HG03175 (cell line): ENCODE measurements at regions not wholly inside any gene's neighbourhood (a gene's known extent, or its start where the extent isn't known, plus 50 kb on each side); places are given as distances from the start of the nearest gene placed in this dataset.

Experiments
- ATAC-seq: cut with Tn5 transposase; IDR thresholded peaks from one replicate; pipeline ENCODE4 v1.9.1; 2021; ENCODE audit warnings: mild to moderate bottlenecking, moderate library complexity; ENCODE audit not compliant: unreplicated experiment

DNA sequence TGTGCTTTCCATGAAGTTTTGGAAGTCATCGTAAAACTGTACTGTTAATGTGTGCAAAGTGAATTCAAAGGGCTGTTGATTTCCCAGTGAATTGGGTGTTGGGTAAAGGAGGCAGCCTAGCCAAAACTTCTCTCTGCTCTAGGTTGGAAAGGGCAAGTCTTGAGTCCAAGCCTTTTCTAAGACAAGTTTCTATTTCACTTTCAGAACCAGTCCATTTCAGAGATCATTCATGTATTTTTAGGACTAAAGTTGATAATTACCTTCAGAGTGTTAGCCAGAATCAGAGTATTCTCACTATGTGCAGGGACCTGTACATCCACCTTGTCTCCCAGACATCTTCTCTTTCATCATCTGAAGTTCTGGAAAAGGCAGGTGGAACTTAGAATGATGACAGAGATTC, 636.1 kb upstream of the KLHL29 start:
- ATAC-seq: peak; percentile 88

DNA sequence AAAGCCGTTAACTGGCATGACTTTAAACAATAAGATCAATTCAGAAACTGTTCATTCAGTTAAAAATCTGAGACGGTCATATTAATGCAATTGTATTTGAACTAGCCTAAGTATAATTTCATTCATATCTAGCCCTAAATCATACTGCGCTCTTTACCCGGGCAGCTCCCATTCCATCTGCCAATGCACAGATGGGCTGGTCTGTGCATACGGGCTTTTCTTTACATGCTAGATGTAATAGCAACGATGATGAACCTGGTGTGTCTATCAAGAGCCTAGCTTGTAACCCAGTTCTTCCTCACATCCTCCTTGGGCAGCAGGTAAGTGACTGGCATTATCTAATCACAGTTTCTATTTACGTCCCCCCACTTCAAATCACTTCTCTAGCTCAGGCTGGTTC, 631.5 kb upstream of the KLHL29 start:
- ATAC-seq: no peak

DNA sequence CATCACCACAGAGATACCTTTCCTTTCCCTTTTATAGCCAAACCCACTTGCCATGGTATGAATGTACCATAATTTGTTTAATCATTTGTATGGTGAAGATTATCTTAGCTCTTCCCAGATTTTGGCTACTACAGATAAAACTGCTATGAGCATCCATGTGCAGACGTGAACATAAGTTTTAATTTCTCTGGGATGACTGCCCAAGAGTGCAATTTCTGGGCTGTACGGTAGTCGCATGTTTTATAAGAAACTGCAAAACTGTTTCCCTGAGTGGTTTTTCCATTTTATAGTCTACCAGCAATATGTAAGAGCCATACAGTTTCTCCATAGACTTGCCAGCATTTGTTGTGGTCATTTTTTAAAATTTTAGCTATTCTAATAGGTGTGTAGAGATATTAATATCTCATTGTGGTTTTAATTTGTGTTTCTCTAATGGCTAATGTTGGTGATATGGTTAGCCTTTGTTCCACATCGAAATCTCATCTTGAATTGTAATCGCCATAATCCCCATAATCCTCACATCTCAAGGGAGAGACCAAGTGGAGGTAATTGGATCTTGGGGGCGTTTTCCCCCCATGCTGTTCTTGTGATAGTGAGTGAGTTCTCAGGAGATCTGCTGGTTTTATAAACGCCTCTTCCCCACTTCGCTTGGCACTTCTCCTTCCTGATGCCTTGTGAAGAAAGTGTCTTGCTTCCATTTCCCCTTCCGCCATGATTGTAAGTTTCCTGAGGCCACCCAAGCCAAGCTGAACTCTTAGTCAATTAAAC, 628.5 kb upstream of the KLHL29 start:
- no peak for ATAC-seq

DNA sequence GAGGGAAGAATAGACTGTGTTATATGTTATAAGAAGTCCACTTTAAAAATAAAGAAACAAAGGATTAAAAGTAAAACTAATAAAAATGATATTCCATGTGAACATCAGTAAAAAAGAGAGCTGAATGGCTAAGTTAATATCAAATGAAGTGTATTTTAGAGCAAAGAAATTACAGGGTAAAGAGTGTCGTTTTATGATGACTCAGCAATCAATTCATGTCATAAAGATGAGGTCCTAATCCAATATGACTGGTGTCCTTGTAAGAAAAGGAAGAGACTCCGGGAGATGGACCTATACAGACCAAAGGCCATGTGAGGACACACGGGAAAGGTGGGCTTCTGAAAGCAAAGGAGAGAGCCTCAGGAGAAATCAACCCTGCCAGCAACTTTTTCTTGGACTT, 615.5 kb upstream of the KLHL29 start:
- no peak for ATAC-seq

DNA sequence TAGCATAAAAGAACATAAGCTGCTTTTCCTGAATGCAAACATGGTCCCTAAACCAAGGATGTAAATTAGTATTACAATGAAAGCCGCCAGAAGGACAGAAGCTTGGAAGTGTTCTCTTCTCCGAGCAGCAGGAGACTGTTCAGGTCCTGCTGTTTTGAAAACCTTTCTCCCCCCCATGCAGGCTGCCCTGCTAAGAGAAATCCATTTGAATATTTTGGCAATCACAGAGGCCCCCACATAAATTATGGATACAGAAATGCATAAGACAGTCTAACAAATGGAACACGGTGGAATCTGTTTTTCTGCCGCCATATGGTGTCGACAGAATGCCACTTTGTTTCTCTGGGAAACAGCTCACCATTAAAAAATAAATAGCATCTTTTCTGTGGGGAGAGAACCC, 600.4 kb upstream of the KLHL29 start:
- no peak for ATAC-seq

DNA sequence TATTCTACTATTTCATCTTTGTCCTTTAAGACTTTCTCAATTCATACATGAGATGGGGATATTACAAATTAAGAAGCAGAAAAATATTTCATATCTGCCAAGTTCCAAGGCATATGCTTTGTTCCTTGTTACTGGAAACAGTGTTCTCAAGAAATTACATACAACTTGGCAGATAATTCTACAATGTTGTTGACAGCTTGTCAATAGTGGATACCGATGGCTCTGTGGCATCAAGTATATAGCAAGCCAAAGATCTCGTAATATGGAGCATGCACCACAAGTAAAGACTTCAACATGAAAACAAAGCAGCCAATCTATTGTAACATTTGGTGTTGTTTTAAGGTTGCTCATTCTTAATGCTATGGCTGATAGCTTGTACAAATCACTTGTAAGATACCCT, 598.2 kb upstream of the KLHL29 start:
- no peak for ATAC-seq

DNA sequence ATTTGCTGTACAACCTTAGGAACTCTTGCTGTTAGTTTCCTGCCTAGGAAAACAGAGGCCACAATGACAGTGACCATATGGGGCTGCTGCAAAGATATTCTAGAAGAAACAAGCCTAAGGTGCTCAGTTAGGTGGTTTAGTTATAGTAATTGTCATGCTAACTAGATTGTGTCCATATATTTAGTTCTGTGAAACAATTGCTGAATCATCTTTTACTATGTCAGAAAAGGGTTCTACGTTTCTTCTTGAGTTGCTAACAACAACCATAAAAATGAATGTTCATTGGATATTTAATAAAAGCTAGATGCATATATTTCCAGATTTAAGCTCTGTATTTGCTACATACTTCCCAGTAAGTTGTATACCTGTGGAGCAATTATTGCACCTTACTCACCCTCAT, 597.2 kb upstream of the KLHL29 start:
- no peak for ATAC-seq

DNA sequence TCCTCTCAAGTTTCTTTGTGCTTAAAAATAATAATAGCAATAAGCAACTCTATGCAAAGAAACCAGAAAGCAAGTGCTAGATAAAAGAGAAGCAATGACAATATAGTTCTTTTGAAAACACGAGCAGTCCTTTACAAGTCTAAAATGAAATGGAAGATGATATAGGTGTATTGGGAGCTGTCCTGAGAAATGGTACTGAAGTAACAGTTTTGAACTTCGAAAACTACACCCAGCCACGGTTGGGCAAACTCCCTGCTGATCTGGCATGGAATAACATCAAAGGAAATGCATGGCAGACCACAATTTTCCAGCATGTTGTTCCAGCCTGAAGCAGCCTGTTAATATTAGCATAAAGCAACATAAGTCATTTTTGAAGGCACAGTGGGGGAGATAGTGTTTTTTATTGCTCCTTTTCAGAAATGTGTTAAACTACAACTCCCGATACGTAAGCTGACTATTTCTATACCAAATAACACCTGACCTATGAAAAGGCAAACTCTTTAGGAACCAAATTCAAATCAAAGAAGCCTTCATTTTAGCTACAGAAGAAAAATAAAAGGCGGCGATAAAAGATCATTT, 596.1 kb upstream of the KLHL29 start:
- no peak for ATAC-seq

DNA sequence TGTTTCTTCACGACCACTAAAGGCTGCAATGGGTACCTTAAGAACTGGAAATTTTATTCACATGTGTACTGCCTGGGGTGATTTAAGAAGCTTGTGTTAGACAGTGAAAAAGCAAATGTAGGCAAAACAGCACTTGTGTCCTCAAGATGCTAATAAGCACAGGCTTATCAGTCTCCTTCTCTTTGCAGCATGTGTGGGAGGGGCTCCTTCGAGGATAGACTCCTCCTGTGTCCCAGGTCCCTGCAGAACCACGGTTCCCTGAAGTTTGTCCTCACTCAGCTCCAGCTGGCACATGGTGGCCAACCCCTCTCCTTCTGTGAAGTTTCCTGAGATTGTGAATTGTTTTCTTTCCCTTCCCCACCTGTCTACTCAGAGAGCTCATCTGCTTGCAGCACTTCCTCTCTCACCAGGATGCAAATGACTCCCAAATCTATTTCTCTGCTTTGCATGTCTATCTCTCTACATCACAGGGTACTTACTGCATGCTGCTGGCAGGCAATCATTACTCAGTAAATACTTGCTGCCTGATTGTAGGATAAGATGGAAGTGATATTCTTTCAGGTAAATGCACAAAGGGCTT, 589.6 kb upstream of the KLHL29 start:
- ATAC-seq: no peak

DNA sequence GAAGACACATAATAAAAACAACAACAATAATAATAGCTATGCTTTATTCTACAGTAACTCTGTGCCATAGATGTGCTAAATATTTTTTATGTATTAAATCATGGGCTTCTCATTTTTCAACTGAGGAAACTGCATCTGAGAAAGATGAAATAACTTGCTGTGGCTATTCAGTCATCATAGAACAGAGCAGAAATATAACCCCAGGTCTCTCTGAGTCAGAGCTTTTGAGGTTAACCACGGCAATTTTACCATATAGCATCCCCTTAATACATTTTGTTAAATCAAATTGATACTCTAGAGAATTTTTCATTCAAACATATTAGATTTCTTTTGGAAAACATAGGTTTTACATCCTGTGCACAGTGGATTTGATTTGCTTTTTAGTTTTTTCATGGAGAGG, 586.6 kb upstream of the KLHL29 start:
- ATAC-seq: no peak

DNA sequence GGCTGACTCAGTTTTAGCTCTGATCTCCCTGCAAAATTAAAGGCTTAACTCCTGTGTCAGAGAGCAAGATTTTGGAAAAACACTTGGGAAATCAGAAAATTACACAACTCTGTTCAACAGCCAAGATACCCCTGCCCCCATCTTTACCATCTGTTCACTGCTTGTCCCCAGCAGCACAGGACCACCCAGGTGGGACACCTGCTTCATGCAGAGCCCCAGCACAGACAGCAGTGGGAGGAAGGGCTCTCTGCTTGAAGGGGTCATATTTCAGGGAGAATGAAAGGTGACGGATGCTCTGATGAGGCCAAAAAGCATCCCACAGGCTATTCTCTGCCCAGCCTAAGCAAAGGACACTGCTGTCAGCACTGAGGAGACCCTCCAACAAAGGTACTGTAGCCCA, 584.6 kb upstream of the KLHL29 start:
- ATAC-seq: no peak

DNA sequence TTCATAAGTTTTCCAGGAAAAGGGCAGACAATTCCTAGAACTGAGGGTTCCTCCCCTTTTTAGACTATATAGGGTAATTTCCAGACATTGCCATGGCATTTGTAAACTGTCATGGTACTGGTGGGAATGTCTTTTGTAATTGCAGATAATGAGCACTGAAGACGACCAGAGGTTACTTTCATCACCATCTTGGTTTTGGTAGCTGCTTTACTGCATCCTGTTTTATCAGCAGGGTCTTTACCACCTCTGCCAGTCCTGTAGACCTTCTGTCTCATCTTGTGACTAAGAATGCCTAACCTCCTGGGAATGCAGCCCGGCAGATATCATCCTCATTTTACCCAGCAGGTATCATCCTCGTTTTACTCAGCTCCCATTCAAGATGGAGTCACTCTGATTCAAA, 583.9 kb upstream of the KLHL29 start:
- no peak for ATAC-seq

DNA sequence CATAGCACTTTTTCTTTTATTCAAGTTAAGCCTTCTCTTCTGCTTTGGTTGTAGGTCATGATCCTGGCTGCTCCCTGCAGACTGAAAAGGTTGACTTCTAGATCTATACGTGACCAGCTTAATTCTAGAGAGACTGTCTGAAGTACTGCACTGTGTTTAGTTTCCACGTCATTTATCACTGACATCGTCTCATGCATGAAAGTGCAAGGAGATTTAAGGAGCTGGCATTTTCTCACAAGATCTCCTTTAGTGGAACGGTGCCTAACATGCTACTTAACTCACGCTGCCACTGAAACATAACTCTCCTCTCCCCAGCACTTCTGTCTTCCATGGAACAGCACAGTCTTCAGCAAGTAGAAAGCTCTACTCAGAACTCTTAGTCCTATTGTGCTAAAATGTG, 583.0 kb upstream of the KLHL29 start:
- no peak for ATAC-seq

DNA sequence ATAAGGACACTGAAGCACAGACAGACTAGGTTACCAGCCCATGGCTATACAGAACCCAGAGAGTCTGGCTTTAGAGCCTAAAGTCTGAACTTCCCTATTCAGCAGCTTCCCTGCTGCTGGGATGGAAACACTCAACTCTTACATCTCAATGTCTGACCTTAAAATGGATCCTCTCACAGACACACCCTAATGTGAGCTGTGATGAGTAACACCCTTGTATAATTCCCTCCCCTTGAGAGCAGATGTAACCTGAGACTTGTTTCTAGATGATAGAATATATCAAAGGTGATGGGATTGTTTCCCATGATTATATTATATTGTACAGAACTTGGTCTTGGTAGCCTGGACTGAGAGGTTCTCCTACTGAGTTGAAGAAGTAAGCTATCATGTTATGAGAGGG, 577.1 kb upstream of the KLHL29 start:
- no peak for ATAC-seq

DNA sequence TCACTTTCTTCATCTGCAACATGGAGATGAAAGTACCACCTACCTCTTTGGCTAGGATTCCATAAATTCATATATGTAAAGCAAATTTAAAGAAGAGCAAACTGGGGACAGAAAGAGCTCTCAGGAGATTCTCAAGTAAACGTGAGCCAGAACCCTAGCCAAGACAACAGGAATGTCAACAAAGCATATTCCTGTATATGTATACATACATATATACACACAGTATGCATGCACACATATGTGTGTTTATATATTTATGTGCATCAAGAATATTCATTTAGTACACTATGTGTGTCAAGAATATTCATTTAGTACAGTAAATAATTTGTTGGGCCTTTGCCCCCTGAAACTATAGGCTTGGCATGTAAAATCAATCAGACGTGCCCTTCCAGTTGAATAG, 574.4 kb upstream of the KLHL29 start:
- ATAC-seq: no peak

DNA sequence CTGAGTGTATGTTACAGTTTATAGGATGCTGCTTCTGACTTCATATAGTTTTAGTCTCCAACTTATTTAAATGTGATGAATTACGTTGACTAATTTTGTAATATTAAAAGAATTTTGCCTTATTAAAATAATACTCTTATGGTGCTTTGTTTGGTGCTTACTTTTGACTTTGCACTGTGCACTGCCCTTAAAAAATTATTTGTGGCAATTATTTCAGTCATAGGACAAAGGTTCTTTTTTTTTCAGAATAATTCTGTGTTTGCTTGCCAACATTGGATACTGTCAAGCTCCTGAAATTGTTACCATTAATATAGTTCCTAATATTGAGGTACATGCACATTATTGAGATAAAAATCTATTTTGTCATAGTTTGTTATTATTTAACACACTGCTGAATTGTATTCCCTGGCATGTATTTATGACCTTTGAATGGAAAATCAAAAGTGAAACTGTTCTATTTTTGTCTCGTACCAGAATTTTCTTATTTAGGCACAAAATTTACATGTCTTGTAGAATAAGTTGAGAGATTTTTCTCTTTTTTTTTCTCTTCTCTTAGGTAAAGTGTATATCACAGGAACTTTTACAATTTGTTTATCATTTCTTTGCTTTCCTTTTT, 572.8 kb upstream of the KLHL29 start:
- no peak for ATAC-seq

DNA sequence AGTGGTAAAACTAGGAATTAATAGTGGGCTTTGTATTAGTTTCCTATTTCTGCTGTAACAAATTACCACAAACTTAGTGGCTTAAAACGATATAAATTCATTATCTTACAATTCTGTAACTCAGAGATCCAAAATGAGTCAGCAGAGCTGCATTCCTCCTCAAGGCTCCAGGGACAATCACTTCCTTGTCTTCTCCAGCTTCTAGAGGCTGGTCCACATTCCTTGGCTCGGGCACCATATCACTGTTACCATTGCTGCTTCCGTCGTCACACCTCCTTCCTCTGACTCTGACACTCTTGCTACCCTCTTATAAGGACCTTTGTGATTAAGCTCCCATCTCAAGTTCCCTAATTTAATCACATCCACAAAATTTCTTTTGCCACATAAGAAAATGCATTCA, 567.8 kb upstream of the KLHL29 start:
- no peak for ATAC-seq

DNA sequence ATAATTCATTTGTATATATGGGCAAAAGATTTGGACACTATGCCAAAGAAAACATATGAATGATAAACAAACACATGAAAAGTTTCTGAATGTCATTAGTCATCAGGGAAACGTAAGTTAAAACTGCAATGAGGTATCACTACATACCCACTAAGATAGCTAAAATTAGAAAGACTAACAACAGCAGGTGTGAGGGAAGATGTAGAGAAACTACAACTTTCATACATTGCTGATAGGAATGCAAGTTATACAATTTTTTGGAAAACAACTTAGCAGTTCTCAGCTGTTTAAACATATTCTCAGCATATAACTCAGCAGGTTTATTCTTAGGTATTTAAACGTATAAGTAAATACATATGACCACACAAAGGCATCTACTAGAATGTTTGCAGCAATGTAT, 563.5 kb upstream of the KLHL29 start:
- ATAC-seq: no peak

DNA sequence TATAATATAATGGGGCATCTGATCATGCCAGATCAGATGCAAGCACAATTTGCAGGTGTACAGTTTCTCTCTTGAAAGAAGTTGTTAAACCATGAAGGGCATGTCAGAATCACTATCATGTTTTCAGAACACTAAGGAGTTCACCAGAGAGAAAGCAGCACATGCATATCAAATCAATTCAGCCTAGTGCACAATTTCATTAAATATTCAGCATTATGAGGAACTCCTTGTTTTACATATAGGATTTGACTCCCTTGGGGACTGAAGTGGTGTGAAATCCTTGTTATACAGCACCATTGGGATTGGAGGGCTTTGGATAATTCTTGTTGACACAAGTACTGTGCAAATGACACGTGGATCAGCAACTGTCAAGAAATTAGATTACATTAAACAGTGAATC, 562.1 kb upstream of the KLHL29 start:
- no peak for ATAC-seq

DNA sequence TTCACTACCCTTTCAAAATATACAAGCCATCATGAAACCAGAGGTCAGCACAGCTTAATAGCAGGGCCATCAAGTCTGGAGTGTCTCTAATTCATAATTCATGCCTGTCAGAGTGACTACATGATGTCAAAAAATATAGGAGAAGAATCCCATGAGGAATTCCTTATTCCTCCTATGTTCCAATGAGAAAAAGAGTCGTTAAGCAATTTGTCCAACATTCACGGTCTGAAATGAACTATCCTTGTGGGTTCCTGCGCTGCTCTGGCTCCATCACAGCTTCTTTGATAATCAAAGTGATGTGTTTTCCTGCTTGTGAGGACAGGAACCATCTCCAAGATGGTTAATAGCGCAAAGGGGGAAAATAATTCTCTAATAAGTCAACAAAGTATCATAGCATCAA, 560.4 kb upstream of the KLHL29 start:
- no peak for ATAC-seq

DNA sequence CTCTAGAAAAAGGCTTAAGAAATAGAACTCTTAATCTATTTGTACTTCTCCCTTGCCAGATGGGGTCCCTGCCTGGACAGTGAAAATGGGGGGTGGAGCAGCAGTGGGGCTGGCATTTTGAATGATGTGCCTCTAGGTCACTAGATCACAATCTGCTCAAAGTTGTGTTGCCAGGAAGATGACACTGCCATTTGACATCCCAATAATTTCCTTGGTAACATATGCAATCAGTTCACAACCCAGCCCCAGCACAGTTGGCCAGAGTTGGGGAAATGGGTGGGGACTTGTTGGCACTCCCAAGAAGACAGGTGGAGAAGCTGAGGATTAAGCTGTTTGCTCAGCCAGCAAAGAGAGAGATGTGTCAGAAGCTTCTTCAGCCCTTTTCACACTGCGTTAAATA, 558.3 kb upstream of the KLHL29 start:
- no peak for ATAC-seq

DNA sequence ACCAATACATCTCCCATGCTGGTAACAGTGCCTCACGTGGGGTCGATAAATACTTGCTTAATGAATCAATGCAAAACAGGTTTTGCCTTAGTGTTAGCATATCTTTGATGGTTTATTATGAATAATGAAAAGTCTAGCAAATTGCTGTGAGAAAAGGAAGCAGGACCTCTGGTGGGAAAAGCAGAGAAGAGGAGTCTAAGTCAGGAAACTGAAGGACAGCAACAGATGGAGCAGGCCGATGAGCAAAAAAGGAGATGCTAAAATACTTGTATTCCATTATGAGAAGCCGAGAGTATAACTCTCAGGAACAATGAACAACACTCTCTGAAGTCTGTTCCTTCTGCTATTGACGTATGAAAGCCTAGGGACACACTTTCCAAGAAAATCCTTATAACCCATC, 555.2 kb upstream of the KLHL29 start:
- ATAC-seq: no peak
